Heart left ventricle (tissue), 16 donors: ENCODE measurements at regions not wholly inside any gene's neighbourhood (a gene's known extent, or its start where the extent isn't known, plus 50 kb on each side); places are given as distances from the start of the nearest gene placed in this dataset.

Source experiments
- ATAC-seq, 4 donors: fragments of 200-7000 bp; cut with Tn5 transposase; one replicate each; pipeline ENCODE4 v1.9.1; 2020 to 2022; ENCODE audit warnings: moderate library complexity in 4 of 4, mild to moderate bottlenecking in 3 of 4, moderate number of reproducible peaks in 1 of 4
- DNase-seq, 5 donors: peaks; one replicate each; pipeline ENCODE4 v3.0.0-alpha.2; 2020
- H3K27ac ChIP-seq, 12 donors: fragments of 200-600 bp; sonication (generic) in 4 of 12; one replicate each; pipeline versions ENCODE4 v1.5.0 to v1.8.0; 2016 to 2022; ENCODE audit warnings: mild to moderate bottlenecking in 2 of 12
- H3K27me3 ChIP-seq, 9 donors: fragments of 200-600 bp; sonication (generic) in 2 of 9; one replicate each; pipeline versions ENCODE4 v1.5.1 to v1.8.0; 2016 to 2022; ENCODE audit warnings: mild to moderate bottlenecking in 3 of 9
- H3K36me3 ChIP-seq, 9 donors: fragments of 200-600 bp; sonication (generic) in 2 of 9; one replicate each; pipeline versions ENCODE4 v1.5.0 to v1.8.0; 2018 to 2022; ENCODE audit warnings: mild to moderate bottlenecking in 2 of 9
- H3K4me1 ChIP-seq, 12 donors: fragments of 200-600 bp; sonication (generic) in 4 of 12; one replicate each; pipeline versions ENCODE4 v1.5.0 to v1.8.0; 2016 to 2022; ENCODE audit warnings: mild to moderate bottlenecking in 3 of 12
- H3K4me3 ChIP-seq, 12 donors: fragments of 200-600 bp; sonication (generic) in 4 of 12; one replicate each; pipeline versions ENCODE4 v1.5.0 to v1.8.0; 2017 to 2022; ENCODE audit warnings: mild to moderate bottlenecking in 9 of 12, moderate library complexity in 4 of 12
- H3K9me3 ChIP-seq, 12 donors: fragments of 200-600 bp; sonication (generic) in 4 of 12; one replicate each; pipeline versions ENCODE4 v1.5.0 to v1.8.0; 2016 to 2022; ENCODE audit warnings: mild to moderate bottlenecking in 1 of 12
- POLR2A ChIP-seq, 2 donors: fragments of 450-650 bp; IDR thresholded peaks; one replicate each; pipeline ENCODE4 v1.6.1; 2017; ENCODE audit warnings: antibody characterized with exemption in 2 of 2, mild to moderate bottlenecking in 2 of 2, moderate library complexity in 2 of 2
- WGBS, 4 donors: extraction: QIAGEN DNeasy Blood & Tissue Kit in 2 of 4; methylation state at CpG; one replicate each; pipeline versions ENCODE4 v1.1.5 to v1.1.7; 2013 to 2018; 5-methylcytosine and 5-hydroxymethylcytosine counted together
- intact Hi-C, 10 donors: fragments of 100-400 bp; cut with DNase I; formaldehyde crosslinking; loops; one replicate each; pipeline versions ENCODE4 v1.11.1 to v1.14.2; 2022
- TF ChIP-seq, protein P1 (sequence below), 12 donors: fragments of 200-600 bp; sonication (generic) in 4 of 12; IDR thresholded peaks; one replicate each; pipeline versions ENCODE4 v1.5.0 to v1.8.0; 2018 to 2022; ENCODE audit warnings: antibody characterized with exemption in 12 of 12, mild to moderate bottlenecking in 5 of 12
- donor health status: ischemic (EF 13 %, LVEDD 7.1; RV severe dilation, severe dysfunction).
- donor health status: healthy with polysubstance abuse.
- donor health status: DM: no; HTN: yes; CAD: no.
- donor health status: DM: no; HTN: no; CAD: no.
- donor health status: ischemic (EF 25% LVEDD 6.9; RV normal size, moderate dysfunction).
- donor health status: ischemic (EF 25% LVEDD 5.7; RV mildly dilated, moderate dysfunction).
- donor health status: healthy.
- donor health status: DM: yes; HTN: yes; CAD: no.
- donor health status: ischemic (EF 35%, LVEDD 5.7; RV mildly dilated, moderate dysfunction).
- donor health status: nonischemic (EF 11% LVEDD 7.7; RV severe dilation, severe dysfunction).
- donor health status: DM: yes; HTN: yes; CAD: no.
- donor health status: PGD.
- donor health status: ischemic (EF 29% LVEDD 5.4; RV normal size, mild dysfunction).
- donor health status: nonischemic (EF 23%, LVEDD 6.1; RV moderate dilation, normal function).

DNA sequence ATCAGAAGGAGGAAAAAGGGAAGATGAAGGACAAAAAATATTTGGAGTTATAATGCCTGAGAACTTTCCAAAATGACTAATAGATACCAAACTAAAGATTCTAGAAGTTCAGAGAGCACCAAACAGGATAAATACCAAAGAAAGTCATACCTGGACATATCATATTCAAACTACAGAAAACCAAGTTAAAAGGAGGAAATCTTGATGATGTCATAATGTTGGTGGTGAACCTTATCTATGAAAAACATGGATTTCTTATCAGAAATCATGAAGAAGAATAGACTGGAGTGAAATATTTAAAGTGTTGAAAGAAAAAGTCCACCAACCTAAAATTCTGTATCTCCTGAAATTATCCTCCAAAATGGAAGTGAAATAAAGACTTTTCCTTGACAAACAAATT lies 389.2 kb downstream of the JRKL start:
- Histone ChIP-seq H3K4me1 (no peaks in the 10 kb centered on the region), H3K4me3 (no peak overlapping the region), H3K9me3 (peaks cover 0 to 2% (median 0%) of the 10 kb centered on the region in 12 donors), H3K36me3 (no peaks in the 10 kb centered on the region), H3K27ac (no peak overlapping the region), H3K27me3 (no peaks in the 10 kb centered on the region)
- intact Hi-C loops = no loop called here
- no peak for ATAC-seq
- no peak for TF ChIP-seq POLR2A (IDR thresholded peaks at IDR 0.05)
- TF ChIP-seq, protein P1, sequence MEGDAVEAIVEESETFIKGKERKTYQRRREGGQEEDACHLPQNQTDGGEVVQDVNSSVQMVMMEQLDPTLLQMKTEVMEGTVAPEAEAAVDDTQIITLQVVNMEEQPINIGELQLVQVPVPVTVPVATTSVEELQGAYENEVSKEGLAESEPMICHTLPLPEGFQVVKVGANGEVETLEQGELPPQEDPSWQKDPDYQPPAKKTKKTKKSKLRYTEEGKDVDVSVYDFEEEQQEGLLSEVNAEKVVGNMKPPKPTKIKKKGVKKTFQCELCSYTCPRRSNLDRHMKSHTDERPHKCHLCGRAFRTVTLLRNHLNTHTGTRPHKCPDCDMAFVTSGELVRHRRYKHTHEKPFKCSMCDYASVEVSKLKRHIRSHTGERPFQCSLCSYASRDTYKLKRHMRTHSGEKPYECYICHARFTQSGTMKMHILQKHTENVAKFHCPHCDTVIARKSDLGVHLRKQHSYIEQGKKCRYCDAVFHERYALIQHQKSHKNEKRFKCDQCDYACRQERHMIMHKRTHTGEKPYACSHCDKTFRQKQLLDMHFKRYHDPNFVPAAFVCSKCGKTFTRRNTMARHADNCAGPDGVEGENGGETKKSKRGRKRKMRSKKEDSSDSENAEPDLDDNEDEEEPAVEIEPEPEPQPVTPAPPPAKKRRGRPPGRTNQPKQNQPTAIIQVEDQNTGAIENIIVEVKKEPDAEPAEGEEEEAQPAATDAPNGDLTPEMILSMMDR (IDR thresholded peaks at IDR 0.05) = no peak
- no peak for DNase-seq

GRCh38 chr11:96781082-96781481 lies 391.3 kb downstream of the JRKL start:
- Histone ChIP-seq H3K27ac (no peak overlapping the region), H3K4me3 (no peak overlapping the region), H3K27me3 (no peaks in the 10 kb centered on the region), H3K4me1 (no peaks in the 10 kb centered on the region), H3K36me3 (no peaks in the 10 kb centered on the region), H3K9me3 (peaks cover 0 to 2% (median 0%) of the 10 kb centered on the region in 12 donors)
- DNase-seq = no peak
- no peak for ATAC-seq
- whole genome bisulfite sequencing, 4 donors = 0 to 68% (median 22%) methylated on average over 1 of the region's 1 CpG
- TF ChIP-seq, protein P1 (IDR thresholded peaks at IDR 0.05) = no peak
- no peak for TF ChIP-seq POLR2A (IDR thresholded peaks at IDR 0.05)
- intact Hi-C loops = no loop called here

GRCh38 chr11:96782632-96783031 lies 392.8 kb downstream of the JRKL start:
- Histone ChIP-seq H3K27ac (no peak overlapping the region), H3K36me3 (no peaks in the 10 kb centered on the region), H3K27me3 (no peaks in the 10 kb centered on the region), H3K9me3 (peaks cover 0 to 2% (median 0%) of the 10 kb centered on the region in 12 donors), H3K4me1 (no peaks in the 10 kb centered on the region), H3K4me3 (no peak overlapping the region)
- no peak for ATAC-seq
- no peak for TF ChIP-seq POLR2A (IDR thresholded peaks at IDR 0.05)
- TF ChIP-seq, protein P1 (IDR thresholded peaks at IDR 0.05) = no peak
- 44 to 85% (median 72%) methylated on average over 2 of the region's 2 CpGs for WGBS, 4 donors
- intact Hi-C loops = no loop called here
- DNase-seq = no peak

DNA sequence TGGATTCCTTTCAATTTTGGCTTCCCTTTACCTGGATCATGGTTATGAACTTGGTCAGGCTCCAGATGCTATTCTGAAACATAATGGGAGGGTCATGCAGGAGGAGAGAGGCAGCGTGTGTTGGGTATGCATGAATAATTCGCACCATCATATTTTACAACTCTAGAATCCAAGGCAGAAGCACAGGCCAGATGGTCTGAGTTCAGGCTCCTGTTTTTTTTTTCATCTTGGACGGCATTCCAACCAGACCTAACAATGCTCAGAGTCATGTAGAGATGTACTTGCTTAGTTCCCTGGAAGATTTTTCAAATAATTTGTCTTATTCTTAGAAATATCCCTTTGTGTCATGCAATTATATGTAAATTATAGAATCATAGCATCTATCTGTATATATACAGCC lies 393.5 kb downstream of the JRKL start:
- WGBS, 4 donors = 77 to 84% (median 80%) methylated on average over 3 of the region's 3 CpGs

More for the DNA sequence above, 393.5 kb downstream of the JRKL start:
- no peak for DNase-seq
- no peaks in the 10 kb centered on the region for H3K36me3 ChIP-seq
- H3K9me3 ChIP-seq = peaks cover 0 to 8% (median 0%) of the 10 kb centered on the region in 12 donors
- intact Hi-C loops = no loop called here
- H3K27ac ChIP-seq = no peak overlapping the region
- H3K4me3 ChIP-seq = no peak overlapping the region
- no peaks in the 10 kb centered on the region for H3K4me1 ChIP-seq
- TF ChIP-seq, protein P1 (IDR thresholded peaks at IDR 0.05) = no peak
- TF ChIP-seq POLR2A (IDR thresholded peaks at IDR 0.05) = no peak
- ATAC-seq = no peak
- H3K27me3 ChIP-seq = no peaks in the 10 kb centered on the region
